ENCODE measurements at regions not wholly inside any gene's neighbourhood (a gene's known extent, or its start where the extent isn't known, plus 50 kb on each side); places are given as distances from the start of the nearest gene placed in this dataset.
"Not testable (repeated sequence)": the region's sequence is repeated elsewhere in the genome, so short reads cannot be mapped to it uniquely, and the experiment has no call there.

DNA sequence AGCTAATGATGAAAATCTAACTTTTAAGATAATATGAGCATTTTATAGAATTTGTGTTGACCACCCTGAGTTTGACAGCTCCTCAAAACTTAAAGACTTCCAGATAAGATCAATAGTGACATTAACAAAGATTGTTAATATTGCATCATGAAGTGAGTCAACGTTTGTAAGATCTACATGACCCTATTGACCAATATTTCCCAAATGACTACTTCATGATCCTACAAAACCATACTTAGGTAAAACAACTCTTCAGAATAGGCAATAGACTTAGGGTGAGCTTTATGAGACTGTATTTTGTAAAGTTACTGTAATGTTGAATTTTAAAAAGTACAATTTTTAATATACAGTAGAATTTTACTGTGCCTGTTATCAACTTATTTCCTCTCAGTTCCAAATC, 422.7 kb upstream of the ALCAM start:
- DNase-seq (ENCODE audit: low read depth) = no peak
- H3K4me3 ChIP-seq (ENCODE audit: low read depth, low read length) = no peak overlapping the region
- no peak for TF ChIP-seq MYC (IDR thresholded peaks at IDR 0.05; ENCODE audit: low read depth, low read length)
- TF ChIP-seq POLR2A (IDR thresholded peaks at IDR 0.05; ENCODE audit: extremely low read depth, insufficient read length) = no peak
- TF ChIP-seq, protein P1, sequence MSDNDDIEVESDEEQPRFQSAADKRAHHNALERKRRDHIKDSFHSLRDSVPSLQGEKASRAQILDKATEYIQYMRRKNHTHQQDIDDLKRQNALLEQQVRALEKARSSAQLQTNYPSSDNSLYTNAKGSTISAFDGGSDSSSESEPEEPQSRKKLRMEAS (IDR thresholded peaks at IDR 0.05; ENCODE audit: low read depth, low read length) = no peak
- TF ChIP-seq, protein P2, sequence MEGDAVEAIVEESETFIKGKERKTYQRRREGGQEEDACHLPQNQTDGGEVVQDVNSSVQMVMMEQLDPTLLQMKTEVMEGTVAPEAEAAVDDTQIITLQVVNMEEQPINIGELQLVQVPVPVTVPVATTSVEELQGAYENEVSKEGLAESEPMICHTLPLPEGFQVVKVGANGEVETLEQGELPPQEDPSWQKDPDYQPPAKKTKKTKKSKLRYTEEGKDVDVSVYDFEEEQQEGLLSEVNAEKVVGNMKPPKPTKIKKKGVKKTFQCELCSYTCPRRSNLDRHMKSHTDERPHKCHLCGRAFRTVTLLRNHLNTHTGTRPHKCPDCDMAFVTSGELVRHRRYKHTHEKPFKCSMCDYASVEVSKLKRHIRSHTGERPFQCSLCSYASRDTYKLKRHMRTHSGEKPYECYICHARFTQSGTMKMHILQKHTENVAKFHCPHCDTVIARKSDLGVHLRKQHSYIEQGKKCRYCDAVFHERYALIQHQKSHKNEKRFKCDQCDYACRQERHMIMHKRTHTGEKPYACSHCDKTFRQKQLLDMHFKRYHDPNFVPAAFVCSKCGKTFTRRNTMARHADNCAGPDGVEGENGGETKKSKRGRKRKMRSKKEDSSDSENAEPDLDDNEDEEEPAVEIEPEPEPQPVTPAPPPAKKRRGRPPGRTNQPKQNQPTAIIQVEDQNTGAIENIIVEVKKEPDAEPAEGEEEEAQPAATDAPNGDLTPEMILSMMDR (IDR thresholded peaks at IDR 0.05; ENCODE audit: low read depth, low read length) = no peak

DNA sequence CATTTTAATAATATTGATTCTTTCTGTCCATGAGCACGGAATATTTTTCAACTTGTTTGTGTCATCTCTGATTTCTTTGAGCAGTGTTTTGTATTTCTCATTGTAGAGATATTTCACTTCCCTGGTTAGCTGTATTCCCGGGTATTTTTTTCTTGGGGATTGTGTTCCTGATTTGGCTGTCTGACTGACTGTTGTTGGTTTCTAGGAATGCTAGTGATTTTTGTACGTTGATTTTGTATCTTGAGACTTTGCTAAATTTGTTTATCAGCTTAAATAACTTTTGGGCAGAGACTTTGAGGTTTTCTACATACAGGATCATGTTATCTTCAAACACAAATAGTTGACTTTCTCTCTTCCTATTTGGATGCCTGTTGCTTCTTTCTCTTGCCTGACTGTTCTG, 418.8 kb upstream of the ALCAM start:
- H3K4me3 ChIP-seq (ENCODE audit: low read depth, low read length) = no peak overlapping the region
- no peak for DNase-seq (ENCODE audit: low read depth)
- TF ChIP-seq, protein P1 (IDR thresholded peaks at IDR 0.05; ENCODE audit: low read depth, low read length) = no peak

DNA sequence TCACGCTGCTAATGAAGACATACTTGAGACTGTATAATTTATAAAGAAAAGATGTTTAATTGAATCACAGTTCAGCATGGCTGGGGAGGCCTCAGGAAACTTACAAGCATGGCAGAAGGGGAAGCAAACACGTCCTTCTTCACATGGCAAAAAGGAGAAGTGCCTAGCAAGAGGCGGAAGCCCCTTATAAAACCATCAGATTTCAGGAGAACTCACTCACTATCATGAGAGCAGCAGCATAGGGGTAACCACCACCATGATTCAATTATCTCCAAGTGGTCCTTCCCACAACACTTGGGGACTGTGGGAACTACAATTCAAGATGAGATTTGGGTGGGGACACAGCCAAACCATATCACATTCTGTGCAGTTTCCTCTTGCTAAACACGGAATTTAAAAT, 416.9 kb upstream of the ALCAM start:
- DNase-seq (ENCODE audit: low read depth) = peak; percentile 7
- H3K4me3 ChIP-seq (ENCODE audit: low read depth, low read length) = not testable (repeated sequence)

DNA sequence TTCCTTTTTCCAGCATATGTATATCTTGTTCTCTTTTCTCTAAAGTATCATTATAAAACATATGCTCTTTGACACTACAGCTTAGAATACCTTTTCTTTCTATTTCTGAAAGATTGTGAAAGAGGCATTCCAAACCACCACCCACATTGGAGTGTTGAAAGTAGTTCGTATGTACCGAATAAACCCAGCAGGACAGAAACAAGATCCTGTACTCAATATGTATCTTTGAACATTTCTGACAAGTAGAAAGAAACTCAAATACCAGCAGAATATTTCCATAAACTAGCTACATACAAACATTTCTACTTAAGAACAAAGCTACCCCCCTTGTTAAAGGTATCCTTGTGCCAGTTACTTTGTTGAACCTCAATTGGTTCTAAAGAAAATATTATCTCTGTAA, 415.3 kb upstream of the ALCAM start:
- no peak for DNase-seq (ENCODE audit: low read depth)
- H3K4me3 ChIP-seq (ENCODE audit: low read depth, low read length) = no peak overlapping the region
- TF ChIP-seq, protein P2 (IDR thresholded peaks at IDR 0.05; ENCODE audit: low read depth, low read length) = no peak
- TF ChIP-seq POLR2A (IDR thresholded peaks at IDR 0.05; ENCODE audit: extremely low read depth, insufficient read length) (no peak), MYC (IDR thresholded peaks at IDR 0.05; ENCODE audit: low read depth, low read length) (no peak)
- TF ChIP-seq, protein P1 (IDR thresholded peaks at IDR 0.05; ENCODE audit: low read depth, low read length) = no peak

DNA sequence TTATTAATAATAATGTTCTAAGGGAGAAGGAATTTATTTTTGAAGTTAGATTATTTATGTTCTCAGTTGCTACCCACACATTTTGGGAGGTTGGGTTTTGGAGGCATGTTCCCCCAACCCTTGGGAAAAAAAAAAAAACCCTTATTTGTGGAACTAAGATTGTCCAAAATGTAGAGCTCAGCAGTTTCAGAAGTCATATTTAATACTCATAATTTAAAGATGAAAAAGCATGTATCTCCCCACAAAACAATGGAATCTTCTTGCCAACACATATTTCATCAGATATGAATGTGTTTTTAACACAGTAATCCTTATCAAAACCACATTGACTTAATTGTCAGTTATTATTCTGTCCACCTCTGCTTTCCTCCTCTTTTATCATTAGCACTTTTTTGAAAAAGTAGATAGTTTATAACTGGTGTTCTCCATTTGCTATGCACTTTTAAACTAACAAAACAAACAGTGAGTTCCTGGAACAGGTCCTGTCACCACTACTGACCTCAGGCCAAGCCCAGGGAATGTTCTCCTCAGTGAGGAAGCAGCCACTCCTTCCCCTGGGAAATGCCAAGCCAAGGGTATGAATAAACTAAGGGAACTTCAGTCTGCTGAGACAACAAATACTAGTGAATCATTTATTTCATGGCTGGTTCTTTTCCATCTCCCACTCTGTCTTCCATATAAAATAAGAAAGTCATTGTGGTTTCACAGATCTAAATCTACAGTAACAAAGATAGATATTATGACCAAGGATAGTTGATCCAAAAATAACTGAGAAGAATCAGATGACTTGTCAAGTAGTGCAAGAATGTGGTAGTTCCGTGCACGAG, 414.4 kb upstream of the ALCAM start:
- TF ChIP-seq MYC (IDR thresholded peaks at IDR 0.05; ENCODE audit: low read depth, low read length) (no peak), POLR2A (IDR thresholded peaks at IDR 0.05; ENCODE audit: extremely low read depth, insufficient read length) (no peak)
- TF ChIP-seq, protein P2 (IDR thresholded peaks at IDR 0.05; ENCODE audit: low read depth, low read length) = no peak
- TF ChIP-seq, protein P1 (IDR thresholded peaks at IDR 0.05; ENCODE audit: low read depth, low read length) = no peak
- no peak for DNase-seq (ENCODE audit: low read depth)
- H3K4me3 ChIP-seq (ENCODE audit: low read depth, low read length) = no peak overlapping the region

DNA sequence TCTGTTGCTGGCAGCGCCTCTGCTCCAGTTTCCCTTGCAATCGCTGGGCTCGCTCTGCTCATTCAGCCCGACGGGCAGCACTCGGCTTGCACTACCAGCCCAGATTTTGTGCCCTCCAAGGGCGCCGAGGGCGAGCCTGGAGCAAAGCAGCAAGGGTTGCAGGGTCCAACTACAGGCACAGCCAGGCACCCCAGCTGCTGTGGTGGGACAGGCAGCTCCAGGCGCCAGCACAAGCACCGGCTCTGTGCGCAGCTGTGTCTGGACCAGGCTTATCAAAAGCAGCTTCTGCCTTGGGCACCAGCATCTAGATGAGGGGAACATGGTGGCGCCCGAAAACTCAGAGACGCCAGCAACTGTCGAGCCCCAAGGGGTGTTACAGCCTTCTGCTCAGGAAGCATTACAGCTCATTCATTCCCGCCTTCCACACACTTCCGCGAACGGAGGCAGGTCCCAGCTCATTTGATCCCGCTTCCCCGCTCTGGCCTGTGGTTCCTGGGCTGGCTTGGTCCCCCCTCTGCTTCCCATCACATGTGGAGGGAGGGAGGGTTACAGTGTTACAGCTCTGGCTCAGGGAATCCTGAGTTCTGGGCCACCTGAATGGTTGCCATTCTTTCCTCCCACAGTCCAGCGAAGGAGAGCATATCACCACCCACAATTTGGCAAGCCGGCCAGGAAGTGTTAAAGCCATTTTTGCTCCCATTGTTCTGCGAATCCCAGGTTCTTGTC, 409.9 kb upstream of the ALCAM start:
- no peak for DNase-seq (ENCODE audit: low read depth)
- no peak overlapping the region for H3K4me3 ChIP-seq (ENCODE audit: low read depth, low read length)
- TF ChIP-seq, protein P2 (IDR thresholded peaks at IDR 0.05; ENCODE audit: low read depth, low read length) = no peak
- TF ChIP-seq, protein P1 (IDR thresholded peaks at IDR 0.05; ENCODE audit: low read depth, low read length) = no peak
- no peak for TF ChIP-seq MYC (IDR thresholded peaks at IDR 0.05; ENCODE audit: low read depth, low read length)

All from NB4 (cell line).